PFSK-1 (cell line): ENCODE measurements at regions not wholly inside any gene's neighbourhood (a gene's known extent, or its start where the extent isn't known, plus 50 kb on each side); places are given as distances from the start of the nearest gene placed in this dataset.

ENCODE experiments used
- POLR2AphosphoS5 ChIP-seq: IDR thresholded peaks from 2 replicates; pipeline ENCODE4 v1.6.1; 2012; ENCODE audit warnings: low read depth, mild to moderate bottlenecking, control low read depth, low read length, moderate library complexity
- SIN3A ChIP-seq: IDR thresholded peaks from 2 replicates; pipeline ENCODE4 v1.6.1; 2012; ENCODE audit warnings: mild to moderate bottlenecking, low read length, moderate library complexity, borderline replicate concordance; ENCODE audit not compliant: insufficient read depth
- TAF1 ChIP-seq: IDR thresholded peaks from 2 replicates; pipeline ENCODE4 v1.6.1; 2012; ENCODE audit warnings: low read length, control low read depth, borderline replicate concordance; ENCODE audit not compliant: insufficient read depth

- TF ChIP-seq SIN3A, result no peak
- no peak for TF ChIP-seq TAF1
- TF ChIP-seq POLR2AphosphoS5, result no peak
Observed at GRCh38 chr10:108208038-108208437, 1043.5 kb upstream of the SORCS1 start.
